ENCODE measurements at regions not wholly inside any gene's neighbourhood (a gene's known extent, or its start where the extent isn't known, plus 50 kb on each side); places are given as distances from the start of the nearest gene placed in this dataset.

- DNase-seq (ENCODE audit: insufficient read length) (no peak), FAIRE-seq (no peak)
- TF ChIP-seq POLR2AphosphoS5 (IDR thresholded peaks at IDR 0.05; ENCODE audit: low read depth, low read length) (no peak), TAF1 (IDR thresholded peaks at IDR 0.05; ENCODE audit: borderline replicate concordance, low read depth, low read length) (no peak), POLR2A (IDR thresholded peaks at IDR 0.05; ENCODE audit: low read depth, low read length) (no peak)
Measured at GRCh38 chr4:178271386-178271785, 829.1 kb upstream of the AGA start.

GRCh38 chr4:178273168-178273567, 830.9 kb upstream of the AGA start:
- no peak for DNase-seq (ENCODE audit: insufficient read length)
- FAIRE-seq: no peak
- no peak for TF ChIP-seq TAF1 (IDR thresholded peaks at IDR 0.05; ENCODE audit: borderline replicate concordance, low read depth, low read length)
- no peak for TF ChIP-seq POLR2AphosphoS5 (IDR thresholded peaks at IDR 0.05; ENCODE audit: low read depth, low read length)
- TF ChIP-seq POLR2A (IDR thresholded peaks at IDR 0.05; ENCODE audit: low read depth, low read length): no peak

GRCh38 chr4:178275671-178276360, 833.6 kb upstream of the AGA start:
- DNase-seq (ENCODE audit: insufficient read length) (no peak), FAIRE-seq (no peak)
- no peak for TF ChIP-seq POLR2A (IDR thresholded peaks at IDR 0.05; ENCODE audit: low read depth, low read length)
- TF ChIP-seq POLR2AphosphoS5 (IDR thresholded peaks at IDR 0.05; ENCODE audit: low read depth, low read length): no peak
- TF ChIP-seq TAF1 (IDR thresholded peaks at IDR 0.05; ENCODE audit: borderline replicate concordance, low read depth, low read length): no peak

- DNase-seq (ENCODE audit: insufficient read length) (no peak), FAIRE-seq (no peak)
- TF ChIP-seq POLR2AphosphoS5 (IDR thresholded peaks at IDR 0.05; ENCODE audit: low read depth, low read length) (no peak), TAF1 (IDR thresholded peaks at IDR 0.05; ENCODE audit: borderline replicate concordance, low read depth, low read length) (no peak), POLR2A (IDR thresholded peaks at IDR 0.05; ENCODE audit: low read depth, low read length) (no peak)
Measured at GRCh38 chr4:178280362-178280761, 838.1 kb upstream of the AGA start.

GRCh38 chr4:178288462-178288861, 846.2 kb upstream of the AGA start:
- DNase-seq (ENCODE audit: insufficient read length): no peak
- TF ChIP-seq POLR2A (IDR thresholded peaks at IDR 0.05; ENCODE audit: low read depth, low read length): no peak
- TF ChIP-seq POLR2AphosphoS5 (IDR thresholded peaks at IDR 0.05; ENCODE audit: low read depth, low read length): no peak
- TF ChIP-seq TAF1 (IDR thresholded peaks at IDR 0.05; ENCODE audit: borderline replicate concordance, low read depth, low read length): no peak
- FAIRE-seq: no peak

GRCh38 chr4:178293601-178294000, 851.4 kb upstream of the AGA start:
- no peak for DNase-seq (ENCODE audit: insufficient read length)
- TF ChIP-seq TAF1 (IDR thresholded peaks at IDR 0.05; ENCODE audit: borderline replicate concordance, low read depth, low read length) (no peak), POLR2A (IDR thresholded peaks at IDR 0.05; ENCODE audit: low read depth, low read length) (no peak), POLR2AphosphoS5 (IDR thresholded peaks at IDR 0.05; ENCODE audit: low read depth, low read length) (no peak)
- FAIRE-seq: no peak

- no peak for DNase-seq (ENCODE audit: insufficient read length)
- TF ChIP-seq POLR2AphosphoS5 (IDR thresholded peaks at IDR 0.05; ENCODE audit: low read depth, low read length) (no peak), TAF1 (IDR thresholded peaks at IDR 0.05; ENCODE audit: borderline replicate concordance, low read depth, low read length) (no peak), POLR2A (IDR thresholded peaks at IDR 0.05; ENCODE audit: low read depth, low read length) (no peak)
- FAIRE-seq: no peak
Measured at GRCh38 chr4:178296669-178297068, 854.4 kb upstream of the AGA start.

GRCh38 chr4:178306565-178306964, 864.3 kb upstream of the AGA start:
- DNase-seq (ENCODE audit: insufficient read length) (no peak), FAIRE-seq (no peak)
- TF ChIP-seq POLR2AphosphoS5 (IDR thresholded peaks at IDR 0.05; ENCODE audit: low read depth, low read length): no peak
- no peak for TF ChIP-seq POLR2A (IDR thresholded peaks at IDR 0.05; ENCODE audit: low read depth, low read length)
- no peak for TF ChIP-seq TAF1 (IDR thresholded peaks at IDR 0.05; ENCODE audit: borderline replicate concordance, low read depth, low read length)

- TF ChIP-seq POLR2AphosphoS5 (IDR thresholded peaks at IDR 0.05; ENCODE audit: low read depth, low read length) (no peak), TAF1 (IDR thresholded peaks at IDR 0.05; ENCODE audit: borderline replicate concordance, low read depth, low read length) (no peak), POLR2A (IDR thresholded peaks at IDR 0.05; ENCODE audit: low read depth, low read length) (no peak)
- DNase-seq (ENCODE audit: insufficient read length): no peak
- FAIRE-seq: no peak
Measured at GRCh38 chr4:178309890-178310289, 867.7 kb upstream of the AGA start.

- TF ChIP-seq TAF1 (IDR thresholded peaks at IDR 0.05; ENCODE audit: borderline replicate concordance, low read depth, low read length): no peak
- TF ChIP-seq POLR2A (IDR thresholded peaks at IDR 0.05; ENCODE audit: low read depth, low read length): no peak
- TF ChIP-seq POLR2AphosphoS5 (IDR thresholded peaks at IDR 0.05; ENCODE audit: low read depth, low read length): no peak
- FAIRE-seq (no peak), DNase-seq (ENCODE audit: insufficient read length) (no peak)
Measured at GRCh38 chr4:178311997-178312396, 869.8 kb upstream of the AGA start.

- DNase-seq (ENCODE audit: insufficient read length) (no peak), FAIRE-seq (no peak)
- TF ChIP-seq TAF1 (IDR thresholded peaks at IDR 0.05; ENCODE audit: borderline replicate concordance, low read depth, low read length): no peak
- no peak for TF ChIP-seq POLR2A (IDR thresholded peaks at IDR 0.05; ENCODE audit: low read depth, low read length)
- TF ChIP-seq POLR2AphosphoS5 (IDR thresholded peaks at IDR 0.05; ENCODE audit: low read depth, low read length): no peak
Measured at GRCh38 chr4:178314287-178314686, 872.0 kb upstream of the AGA start.

- DNase-seq (ENCODE audit: insufficient read length): no peak
- no peak for TF ChIP-seq POLR2AphosphoS5 (IDR thresholded peaks at IDR 0.05; ENCODE audit: low read depth, low read length)
- TF ChIP-seq TAF1 (IDR thresholded peaks at IDR 0.05; ENCODE audit: borderline replicate concordance, low read depth, low read length): no peak
- TF ChIP-seq POLR2A (IDR thresholded peaks at IDR 0.05; ENCODE audit: low read depth, low read length): no peak
- no peak for FAIRE-seq
Measured at GRCh38 chr4:178316211-178316610, 874.0 kb upstream of the AGA start.
